CD4-positive, alpha-beta T cell (primary cell): ENCODE measurements at regions not wholly inside any gene's neighbourhood (a gene's known extent, or its start where the extent isn't known, plus 50 kb on each side); places are given as distances from the start of the nearest gene placed in this dataset.

ENCODE experiments used
- ATAC-seq: fragments of 200-7000 bp; cut with Tn5 transposase; one replicate; pipeline ENCODE4 v1.10.0; 2022; ENCODE audit warnings: mild to moderate bottlenecking; ENCODE audit not compliant: poor library complexity
- CTCF ChIA-PET: fragments of 350-600 bp; sonication (Branson Sonifier 250); formaldehyde crosslinking; loops from one replicate; lab custom pipeline; 2021; ENCODE audit warnings: antibody characterized with exemption, inconsistent platforms; lab: Charles Lee
- POLR2A ChIA-PET: fragments of 350-600 bp; sonication (Branson Sonifier 250); formaldehyde crosslinking; loops from one replicate; lab custom pipeline; 2021; ENCODE audit warnings: antibody characterized with exemption, inconsistent platforms; lab: Charles Lee
- DNase-seq, 14 experiments: peaks; one replicate each; pipeline ENCODE4 v3.0.0-alpha.2; 2013 to 2020; ENCODE audit warnings: mixed read lengths in 2 of 14
- H3K27ac ChIP-seq, 2 donors: one replicate each; pipeline versions ENCODE4 v1.5.1 to v1.7.0; 2013; ENCODE audit warnings: low read length in 2 of 2, low read depth in 1 of 2, mild to moderate bottlenecking in 1 of 2
- H3K27me3 ChIP-seq, 2 experiments: 1 replicate in 1 of 2; 2 replicates in 1 of 2; pipeline versions ENCODE4 v1.6.1 to v1.7.0; 2013; ENCODE audit warnings: low read length in 2 of 2, control low read depth in 1 of 2, mild to moderate bottlenecking in 1 of 2, moderate library complexity in 1 of 2; ENCODE audit not compliant: insufficient read depth in 2 of 2, control insufficient read depth in 1 of 2
- H3K36me3 ChIP-seq: one replicate; pipeline ENCODE4 v1.6.1; 2013; ENCODE audit warnings: low read length, control low read depth; ENCODE audit not compliant: insufficient read depth
- H3K4me1 ChIP-seq: one replicate; pipeline ENCODE4 v1.6.1; 2013; ENCODE audit warnings: low read length, control low read depth; ENCODE audit not compliant: insufficient read depth
- H3K4me3 ChIP-seq: one replicate; pipeline ENCODE4 v1.5.1; 2013; ENCODE audit warnings: mild to moderate bottlenecking, low read length, moderate library complexity
- H3K9me3 ChIP-seq, 2 experiments: 1 replicate in 1 of 2; 2 replicates in 1 of 2; pipeline versions ENCODE4 v1.6.1 to v1.7.0; 2013; ENCODE audit warnings: low read length in 2 of 2, mild to moderate bottlenecking in 2 of 2, control low read depth in 1 of 2, moderate library complexity in 1 of 2; ENCODE audit not compliant: control insufficient read depth in 1 of 2, insufficient read depth in 1 of 2
- H3K27ac Mint-ChIP-seq: one replicate; pipeline ENCODE4 v1.8.0; 2020; ENCODE audit warnings: mixed read lengths
- H3K27me3 Mint-ChIP-seq: one replicate; pipeline ENCODE4 v1.8.0; 2021; ENCODE audit warnings: mixed read lengths
- H3K36me3 Mint-ChIP-seq: one replicate; pipeline ENCODE4 v1.8.0; 2021; ENCODE audit warnings: low read depth, mixed read lengths
- H3K4me1 Mint-ChIP-seq: one replicate; pipeline ENCODE4 v1.8.0; 2021; ENCODE audit warnings: low read depth, mixed read lengths
- H3K4me3 Mint-ChIP-seq: one replicate; pipeline ENCODE4 v1.8.0; 2020; ENCODE audit warnings: mild to moderate bottlenecking, mixed read lengths
- H3K9me3 Mint-ChIP-seq: one replicate; pipeline ENCODE4 v1.8.0; 2020; ENCODE audit warnings: mixed read lengths
- intact Hi-C, 2 experiments: fragments of 100-400 bp; cut with DNase I in 1 of 2; cut with micrococcal nuclease in 1 of 2; formaldehyde crosslinking; loops; one replicate each; pipeline versions ENCODE4 v1.15.1 to v1.9.0; 2023 to 2025; cut with DNase I, micrococcal nuclease
- TF ChIP-seq, protein P1 (sequence below): fragments of 200-600 bp; IDR thresholded peaks from one replicate; pipeline ENCODE4 v1.8.0; 2022; ENCODE audit warnings: antibody characterized with exemption, mild to moderate bottlenecking

- no peak overlapping the region for H3K4me3 Mint-ChIP-seq
- intact Hi-C loops, result no loop called here
- TF ChIP-seq, protein P1, sequence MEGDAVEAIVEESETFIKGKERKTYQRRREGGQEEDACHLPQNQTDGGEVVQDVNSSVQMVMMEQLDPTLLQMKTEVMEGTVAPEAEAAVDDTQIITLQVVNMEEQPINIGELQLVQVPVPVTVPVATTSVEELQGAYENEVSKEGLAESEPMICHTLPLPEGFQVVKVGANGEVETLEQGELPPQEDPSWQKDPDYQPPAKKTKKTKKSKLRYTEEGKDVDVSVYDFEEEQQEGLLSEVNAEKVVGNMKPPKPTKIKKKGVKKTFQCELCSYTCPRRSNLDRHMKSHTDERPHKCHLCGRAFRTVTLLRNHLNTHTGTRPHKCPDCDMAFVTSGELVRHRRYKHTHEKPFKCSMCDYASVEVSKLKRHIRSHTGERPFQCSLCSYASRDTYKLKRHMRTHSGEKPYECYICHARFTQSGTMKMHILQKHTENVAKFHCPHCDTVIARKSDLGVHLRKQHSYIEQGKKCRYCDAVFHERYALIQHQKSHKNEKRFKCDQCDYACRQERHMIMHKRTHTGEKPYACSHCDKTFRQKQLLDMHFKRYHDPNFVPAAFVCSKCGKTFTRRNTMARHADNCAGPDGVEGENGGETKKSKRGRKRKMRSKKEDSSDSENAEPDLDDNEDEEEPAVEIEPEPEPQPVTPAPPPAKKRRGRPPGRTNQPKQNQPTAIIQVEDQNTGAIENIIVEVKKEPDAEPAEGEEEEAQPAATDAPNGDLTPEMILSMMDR, result no peak
- ChIA-PET CTCF (no interaction called here), POLR2A (interaction anchor here (0.6 kb wide), 1 partner anchor 42 kb away, joined by 3 read pairs; no protein-coding TSS in a partner anchor)
- no peak for ATAC-seq
- peaks cover 6% of the 10 kb centered on the region for H3K9me3 Mint-ChIP-seq
- no peaks in the 10 kb centered on the region for H3K36me3 Mint-ChIP-seq
- Histone ChIP-seq H3K27me3 (no peaks in the 10 kb centered on the region), H3K27ac (no peak overlapping the region), H3K9me3 (no peaks in the 10 kb centered on the region), H3K4me3 (no peak overlapping the region), H3K4me1 (no peaks in the 10 kb centered on the region), H3K36me3 (no peaks in the 10 kb centered on the region)
- H3K27ac Mint-ChIP-seq, result no peak overlapping the region
- H3K4me1 Mint-ChIP-seq, result no peaks in the 10 kb centered on the region
- no peaks in the 10 kb centered on the region for H3K27me3 Mint-ChIP-seq
- no peak for DNase-seq
These were observed 114.2 kb downstream of the CNTN3 start for GRCh38 chr3:74500257-74500656.

DNA sequence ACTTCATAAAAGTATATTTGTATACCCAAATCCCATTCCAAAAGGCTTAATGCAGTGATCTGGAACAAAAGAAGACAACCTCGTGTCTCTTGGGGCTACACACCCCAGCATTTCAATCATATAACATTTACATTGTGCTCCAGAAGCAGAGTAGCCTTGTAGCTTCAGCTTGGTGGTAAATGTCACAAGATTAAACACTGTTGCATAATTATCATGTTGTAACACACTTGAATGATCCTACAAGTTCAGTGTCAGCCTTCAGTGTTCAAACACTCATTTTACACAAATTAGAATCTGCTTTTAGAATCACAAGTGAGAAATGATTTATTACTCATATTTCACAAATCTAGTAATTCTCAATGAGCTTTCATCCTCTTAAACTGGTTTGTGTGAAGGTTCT, 122.6 kb downstream of the CNTN3 start:
- ATAC-seq, result no peak
- intact Hi-C loops, result no loop called here
- Mint-ChIP-seq H3K4me1 (no peaks in the 10 kb centered on the region), H3K27ac (no peak overlapping the region), H3K9me3 (no peaks in the 10 kb centered on the region), H3K36me3 (no peaks in the 10 kb centered on the region), H3K4me3 (no peak overlapping the region), H3K27me3 (no peaks in the 10 kb centered on the region)
- H3K4me1 ChIP-seq, result no peaks in the 10 kb centered on the region
- no peak overlapping the region for H3K27ac ChIP-seq
- ChIA-PET POLR2A (no interaction called here), CTCF (no interaction called here)
- no peaks in the 10 kb centered on the region for H3K9me3 ChIP-seq
- no peak for DNase-seq
- no peaks in the 10 kb centered on the region for H3K27me3 ChIP-seq
- no peak overlapping the region for H3K4me3 ChIP-seq
- no peaks in the 10 kb centered on the region for H3K36me3 ChIP-seq
- TF ChIP-seq, protein P1, result no peak

GRCh38 chr3:74489050-74489792, 125.2 kb downstream of the CNTN3 start:
- POLR2A ChIA-PET, result no interaction called here

More at GRCh38 chr3:74489050-74489792, 125.2 kb downstream of the CNTN3 start:
- Histone ChIP-seq H3K4me3 (no peak overlapping the region), H3K9me3 (no peaks in the 10 kb centered on the region), H3K4me1 (no peaks in the 10 kb centered on the region), H3K36me3 (no peaks in the 10 kb centered on the region), H3K27me3 (no peaks in the 10 kb centered on the region), H3K27ac (no peak overlapping the region)
- TF ChIP-seq, protein P1, result no peak
- no peak for ATAC-seq
- no peaks in the 10 kb centered on the region for H3K27me3 Mint-ChIP-seq
- CTCF ChIA-PET, result no interaction called here
- H3K4me3 Mint-ChIP-seq, result no peak overlapping the region
- no peaks in the 10 kb centered on the region for H3K4me1 Mint-ChIP-seq
- no peak overlapping the region for H3K27ac Mint-ChIP-seq
- no peak for DNase-seq
- H3K9me3 Mint-ChIP-seq, result no peaks in the 10 kb centered on the region
- H3K36me3 Mint-ChIP-seq, result no peaks in the 10 kb centered on the region
- intact Hi-C loops, result no loop called here
